Left lung (tissue), 4 donors: ENCODE measurements at regions not wholly inside any gene's neighbourhood (a gene's known extent, or its start where the extent isn't known, plus 50 kb on each side); places are given as distances from the start of the nearest gene placed in this dataset.

Experiments
- ATAC-seq: fragments of 200-7000 bp; cut with Tn5 transposase; one replicate; pipeline ENCODE4 v1.9.1; 2020; ENCODE audit warnings: moderate library complexity
- DNase-seq, 4 donors: peaks; one replicate each; pipeline ENCODE4 v3.0.0-alpha.2; 2013 to 2020
- H3K27ac ChIP-seq, 2 donors: fragments of 200-600 bp; sonication (generic) in 1 of 2; one replicate each; pipeline versions ENCODE4 v1.5.0 to v1.8.0; 2020 to 2021
- H3K27me3 ChIP-seq, 2 donors: fragments of 200-600 bp; sonication (generic) in 1 of 2; one replicate each; pipeline versions ENCODE4 v1.5.0 to v1.8.0; 2020 to 2021
- H3K36me3 ChIP-seq, 2 donors: fragments of 200-600 bp; sonication (generic) in 1 of 2; one replicate each; pipeline versions ENCODE4 v1.5.0 to v1.8.0; 2020 to 2021
- H3K4me1 ChIP-seq, 2 donors: fragments of 200-600 bp; one replicate each; pipeline ENCODE4 v1.8.0; 2021
- H3K4me3 ChIP-seq, 2 donors: fragments of 200-600 bp; sonication (generic) in 1 of 2; one replicate each; pipeline versions ENCODE4 v1.5.0 to v1.8.0; 2020 to 2021; ENCODE audit warnings: mild to moderate bottlenecking in 1 of 2
- H3K9me3 ChIP-seq, 2 donors: fragments of 200-600 bp; sonication (generic) in 1 of 2; one replicate each; pipeline versions ENCODE4 v1.5.0 to v1.8.0; 2020 to 2021
- intact Hi-C, 2 donors: fragments of 100-400 bp; cut with DNase I; formaldehyde crosslinking; loops; one replicate each; pipeline versions ENCODE4 v1.11.2 to v1.14.2; 2022
- TF ChIP-seq, protein P1 (sequence below), 2 donors: fragments of 200-600 bp; sonication (generic) in 1 of 2; IDR thresholded peaks; one replicate each; pipeline versions ENCODE4 v1.5.0 to v1.8.0; 2021; ENCODE audit warnings: antibody characterized with exemption in 2 of 2
- donor health status: DM: no; HTN: yes; CAD: no.
- donor health status: DM: no; HTN: no; CAD: no.

DNA sequence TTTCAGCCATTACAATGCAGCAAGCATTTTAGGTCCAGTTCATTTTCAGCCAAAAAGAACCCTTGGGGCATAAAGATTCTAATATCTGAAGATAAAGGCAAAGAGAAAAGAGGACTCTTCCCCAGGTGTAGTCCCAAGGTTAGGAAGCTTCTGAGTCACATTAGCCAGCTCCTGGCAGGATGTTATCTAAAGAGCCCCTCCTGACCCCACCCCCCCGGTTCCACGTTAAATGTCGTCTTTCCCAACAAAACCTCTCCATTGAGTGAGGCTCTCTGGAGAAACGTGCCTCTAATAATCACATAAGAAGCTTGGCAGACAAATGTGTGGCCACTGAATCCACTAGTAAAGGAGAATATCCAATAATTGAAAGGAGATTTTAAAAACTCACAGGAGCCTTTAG, 267.7 kb downstream of the GALC start:
- DNase-seq (no peak), ATAC-seq (no peak)
- Histone ChIP-seq H3K36me3 (no peaks in the 10 kb centered on the region), H3K4me1 (no peaks in the 10 kb centered on the region), H3K9me3 (no peaks in the 10 kb centered on the region), H3K27me3 (no peaks in the 10 kb centered on the region), H3K27ac (no peak overlapping the region), H3K4me3 (no peak overlapping the region)
- TF ChIP-seq, protein P1, sequence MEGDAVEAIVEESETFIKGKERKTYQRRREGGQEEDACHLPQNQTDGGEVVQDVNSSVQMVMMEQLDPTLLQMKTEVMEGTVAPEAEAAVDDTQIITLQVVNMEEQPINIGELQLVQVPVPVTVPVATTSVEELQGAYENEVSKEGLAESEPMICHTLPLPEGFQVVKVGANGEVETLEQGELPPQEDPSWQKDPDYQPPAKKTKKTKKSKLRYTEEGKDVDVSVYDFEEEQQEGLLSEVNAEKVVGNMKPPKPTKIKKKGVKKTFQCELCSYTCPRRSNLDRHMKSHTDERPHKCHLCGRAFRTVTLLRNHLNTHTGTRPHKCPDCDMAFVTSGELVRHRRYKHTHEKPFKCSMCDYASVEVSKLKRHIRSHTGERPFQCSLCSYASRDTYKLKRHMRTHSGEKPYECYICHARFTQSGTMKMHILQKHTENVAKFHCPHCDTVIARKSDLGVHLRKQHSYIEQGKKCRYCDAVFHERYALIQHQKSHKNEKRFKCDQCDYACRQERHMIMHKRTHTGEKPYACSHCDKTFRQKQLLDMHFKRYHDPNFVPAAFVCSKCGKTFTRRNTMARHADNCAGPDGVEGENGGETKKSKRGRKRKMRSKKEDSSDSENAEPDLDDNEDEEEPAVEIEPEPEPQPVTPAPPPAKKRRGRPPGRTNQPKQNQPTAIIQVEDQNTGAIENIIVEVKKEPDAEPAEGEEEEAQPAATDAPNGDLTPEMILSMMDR (IDR thresholded peaks at IDR 0.05) = no peak
- intact Hi-C loops = no loop called here

DNA sequence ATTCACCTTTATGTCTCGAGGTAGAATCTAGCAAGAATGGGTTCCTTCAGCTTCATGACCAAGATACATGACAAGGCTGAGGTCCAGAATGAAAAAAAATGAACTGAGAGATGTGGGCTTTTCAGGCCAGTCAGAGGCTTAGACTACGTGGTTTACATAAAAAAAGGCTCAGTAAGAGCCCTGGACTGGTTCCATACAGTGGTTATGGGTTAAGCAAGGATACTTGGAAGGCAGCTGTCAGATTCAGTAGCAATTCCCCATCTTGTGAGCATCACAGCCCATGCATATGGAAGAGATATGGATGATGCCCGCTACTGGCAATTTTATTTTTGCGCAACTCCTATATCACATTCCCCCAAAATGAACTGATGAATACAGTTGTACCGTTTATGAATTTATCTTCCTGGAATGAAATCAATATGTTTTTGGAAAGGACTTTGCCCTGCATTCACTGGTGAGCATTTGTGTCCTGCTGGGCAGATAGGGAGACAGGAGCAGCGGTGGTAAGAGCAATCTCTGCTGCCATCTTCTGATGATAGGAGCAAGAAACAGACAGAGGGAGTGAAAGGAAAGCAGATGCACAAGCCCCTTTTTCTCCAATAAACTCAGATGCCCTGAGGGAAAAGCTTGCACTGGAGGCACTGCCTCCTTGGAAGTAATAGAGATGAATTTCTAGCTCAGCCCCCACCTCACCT, 280.4 kb downstream of the GALC start:
- ATAC-seq = no peak

DNA sequence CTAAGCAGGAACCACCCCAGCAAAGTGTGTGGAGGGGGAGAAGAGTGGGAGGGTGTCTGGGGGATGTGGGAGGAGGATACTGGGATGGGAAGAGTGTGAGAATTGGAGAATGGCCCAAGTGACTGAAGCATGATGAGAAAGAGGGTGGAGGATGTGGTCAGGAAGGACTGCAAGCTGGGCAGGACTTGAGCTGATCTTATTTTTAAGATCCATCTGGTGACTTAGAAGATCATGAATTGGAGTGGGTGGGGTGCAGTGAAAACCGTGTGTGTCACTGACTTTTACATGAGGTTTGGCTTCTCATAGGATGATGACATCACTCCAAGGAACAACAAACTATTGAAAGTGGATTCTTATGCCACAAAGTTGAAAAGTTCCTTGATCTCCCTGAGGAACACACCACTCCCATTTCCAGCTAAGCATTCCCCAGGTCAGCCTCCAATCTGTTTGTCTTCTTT, 287.5 kb downstream of the GALC start:
- DNase-seq = no peak
- intact Hi-C loops = no loop called here
- no peak overlapping the region for H3K4me3 ChIP-seq
- H3K27me3 ChIP-seq = no peaks in the 10 kb centered on the region
- no peaks in the 10 kb centered on the region for H3K9me3 ChIP-seq
- TF ChIP-seq, protein P1 (IDR thresholded peaks at IDR 0.05) = no peak
- H3K36me3 ChIP-seq = no peaks in the 10 kb centered on the region
- H3K27ac ChIP-seq = no peak overlapping the region
- H3K4me1 ChIP-seq = no peaks in the 10 kb centered on the region
- peak; percentile 30 for ATAC-seq

More for the DNA sequence above, 280.4 kb downstream of the GALC start:
- H3K9me3 ChIP-seq = no peaks in the 10 kb centered on the region
- no peak overlapping the region for H3K4me3 ChIP-seq
- H3K36me3 ChIP-seq = no peaks in the 10 kb centered on the region
- TF ChIP-seq, protein P1 (IDR thresholded peaks at IDR 0.05) = no peak
- no peaks in the 10 kb centered on the region for H3K27me3 ChIP-seq
- intact Hi-C loops = no loop called here
- DNase-seq = no peak
- H3K4me1 ChIP-seq = no peaks in the 10 kb centered on the region
- H3K27ac ChIP-seq = no peak overlapping the region

DNA sequence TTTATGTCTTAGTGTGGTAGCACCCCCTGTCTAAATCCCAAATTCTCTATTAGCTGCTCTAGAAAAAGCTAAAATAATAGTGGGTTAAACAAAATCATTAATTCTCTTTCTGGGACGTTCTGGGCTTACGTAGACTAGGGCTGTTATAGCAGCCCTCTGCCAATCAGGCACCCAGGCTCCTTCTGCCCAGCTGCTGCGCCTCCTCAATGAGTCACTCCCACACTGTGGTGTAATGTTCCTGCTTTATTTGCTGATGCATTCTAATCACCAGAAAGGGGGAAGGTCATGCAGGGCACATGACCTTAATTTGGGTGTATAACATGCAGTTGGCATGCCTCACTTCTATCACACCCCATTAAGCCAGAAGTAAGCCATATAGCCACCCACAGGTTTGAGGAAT, 294.5 kb downstream of the GALC start:
- TF ChIP-seq, protein P1 (IDR thresholded peaks at IDR 0.05) = no peak
- Histone ChIP-seq H3K27ac (no peak overlapping the region), H3K4me3 (no peak overlapping the region), H3K4me1 (no peaks in the 10 kb centered on the region), H3K9me3 (no peaks in the 10 kb centered on the region), H3K36me3 (no peaks in the 10 kb centered on the region), H3K27me3 (no peaks in the 10 kb centered on the region)
- ATAC-seq (no peak), DNase-seq (no peak)
- intact Hi-C loops = no loop called here

DNA sequence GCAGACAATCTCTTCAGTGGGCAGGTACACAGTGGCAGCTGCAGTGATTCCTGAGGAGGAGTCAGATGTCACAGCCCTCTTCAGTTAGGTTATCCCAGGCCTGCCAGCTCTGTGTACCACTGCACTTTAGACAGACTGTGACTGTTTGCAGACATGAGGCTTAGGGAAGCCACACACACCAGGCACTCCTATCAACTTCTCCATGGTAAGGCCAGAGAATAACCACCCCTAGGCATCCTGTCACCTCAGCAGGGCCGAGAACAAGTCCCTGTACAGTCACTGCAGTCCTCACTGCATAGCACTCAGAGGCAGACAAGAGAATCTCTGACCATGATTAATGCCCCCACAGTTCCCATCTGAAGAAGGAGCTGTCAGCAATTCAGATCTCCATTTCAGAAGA, 296.5 kb downstream of the GALC start:
- no peak overlapping the region for H3K27ac ChIP-seq
- no peaks in the 10 kb centered on the region for H3K27me3 ChIP-seq
- H3K4me1 ChIP-seq = no peaks in the 10 kb centered on the region
- TF ChIP-seq, protein P1 (IDR thresholded peaks at IDR 0.05) = no peak
- no peaks in the 10 kb centered on the region for H3K36me3 ChIP-seq
- no peak for DNase-seq
- no peaks in the 10 kb centered on the region for H3K9me3 ChIP-seq
- ATAC-seq = no peak
- intact Hi-C loops = no loop called here
- no peak overlapping the region for H3K4me3 ChIP-seq
